GM19043 (cell line): ENCODE measurements at regions not wholly inside any gene's neighbourhood (a gene's known extent, or its start where the extent isn't known, plus 50 kb on each side); places are given as distances from the start of the nearest gene placed in this dataset.

Source experiments
- ATAC-seq: cut with Tn5 transposase; IDR thresholded peaks from one replicate; pipeline ENCODE4 v1.9.1; 2021; ENCODE audit warnings: low read depth; ENCODE audit not compliant: unreplicated experiment

- ATAC-seq: no peak
Measured at GRCh38 chr4:14564281-14564680, 438.0 kb upstream of the CPEB2 start.

- ATAC-seq: no peak
Measured at GRCh38 chr4:14566518-14566917, 435.8 kb upstream of the CPEB2 start.

GRCh38 chr4:14568351-14568750 lies 433.9 kb upstream of the CPEB2 start:
- no peak for ATAC-seq

- ATAC-seq: no peak
Measured at GRCh38 chr4:14575289-14575688, 427.0 kb upstream of the CPEB2 start.

- ATAC-seq: no peak
Measured at GRCh38 chr4:14575919-14576318, 426.4 kb upstream of the CPEB2 start.

GRCh38 chr4:14580061-14580460 lies 422.2 kb upstream of the CPEB2 start:
- ATAC-seq: no peak

- ATAC-seq: no peak
Measured at GRCh38 chr4:14581741-14582140, 420.5 kb upstream of the CPEB2 start.

- ATAC-seq: no peak
Measured at GRCh38 chr4:14582677-14583076, 419.6 kb upstream of the CPEB2 start.

GRCh38 chr4:14583331-14583730 lies 418.9 kb upstream of the CPEB2 start:
- ATAC-seq: no peak

- no peak for ATAC-seq
Measured at GRCh38 chr4:14583752-14584151, 418.5 kb upstream of the CPEB2 start.

GRCh38 chr4:14592950-14593349 lies 409.3 kb upstream of the CPEB2 start:
- ATAC-seq: no peak

- ATAC-seq: no peak
Measured at GRCh38 chr4:14596028-14596427, 406.3 kb upstream of the CPEB2 start.

GRCh38 chr4:14596437-14596836 lies 405.8 kb upstream of the CPEB2 start:
- ATAC-seq: no peak

- ATAC-seq: no peak
Measured at GRCh38 chr4:14596904-14597303, 405.4 kb upstream of the CPEB2 start.

GRCh38 chr4:14602206-14602605 lies 400.1 kb upstream of the CPEB2 start:
- no peak for ATAC-seq

GRCh38 chr4:14607001-14607400 lies 395.3 kb upstream of the CPEB2 start:
- no peak for ATAC-seq

GRCh38 chr4:14607578-14607977 lies 394.7 kb upstream of the CPEB2 start:
- no peak for ATAC-seq

GRCh38 chr4:14608630-14609029 lies 393.7 kb upstream of the CPEB2 start:
- no peak for ATAC-seq

- no peak for ATAC-seq
Measured at GRCh38 chr4:14614840-14615239, 387.4 kb upstream of the CPEB2 start.

GRCh38 chr4:14615671-14616070 lies 386.6 kb upstream of the CPEB2 start:
- no peak for ATAC-seq

- ATAC-seq: no peak
Measured at GRCh38 chr4:14620567-14621141, 381.6 kb upstream of the CPEB2 start.

GRCh38 chr4:14621731-14622463 lies 380.4 kb upstream of the CPEB2 start:
- no peak for ATAC-seq
